Endodermal cell (in vitro differentiated cells): ENCODE measurements at regions not wholly inside any gene's neighbourhood (a gene's known extent, or its start where the extent isn't known, plus 50 kb on each side); places are given as distances from the start of the nearest gene placed in this dataset.

Experiments
- DNase-seq: peaks from one replicate; pipeline ENCODE4 v3.0.0-alpha.2; 2017
- H3K27ac ChIP-seq: 2 replicates; pipeline ENCODE4 v1.5.1; 2013; ENCODE audit warnings: mild to moderate bottlenecking, low read depth, low read length, moderate library complexity
- H3K27me3 ChIP-seq: 2 replicates; pipeline ENCODE4 v1.6.1; 2013; ENCODE audit warnings: mild to moderate bottlenecking, low read length, moderate library complexity; ENCODE audit not compliant: insufficient read depth, control insufficient read depth, poor library complexity, severe bottlenecking
- H3K36me3 ChIP-seq: 2 replicates; pipeline ENCODE4 v1.7.0; 2013; ENCODE audit warnings: mild to moderate bottlenecking, low read length, moderate library complexity; ENCODE audit not compliant: control insufficient read depth, insufficient read depth
- H3K4me1 ChIP-seq: one replicate; pipeline ENCODE4 v1.7.0; 2013; ENCODE audit warnings: low read length; ENCODE audit not compliant: control insufficient read depth, insufficient read depth
- H3K4me3 ChIP-seq: 2 replicates; pipeline ENCODE4 v1.5.1; 2013; ENCODE audit warnings: mild to moderate bottlenecking, low read length, moderate library complexity
- H3K9ac ChIP-seq: 2 replicates; pipeline ENCODE4 v1.6.1; 2013; ENCODE audit warnings: mild to moderate bottlenecking, low read length, moderate library complexity; ENCODE audit not compliant: poor library complexity, severe bottlenecking; ENCODE audit errors: extremely low read depth
- H3K9me3 ChIP-seq: 2 replicates; pipeline ENCODE4 v1.6.1; 2013; ENCODE audit warnings: mild to moderate bottlenecking, low read length, moderate library complexity; ENCODE audit not compliant: control insufficient read depth
- H3K27ac Mint-ChIP-seq: 2 replicates; pipeline ENCODE4 v1.8.0; 2020; ENCODE audit warnings: mixed read lengths
- H3K27me3 Mint-ChIP-seq: 2 replicates; pipeline ENCODE4 v1.8.0; 2021; ENCODE audit warnings: mild to moderate bottlenecking, mixed read lengths; ENCODE audit not compliant: insufficient read depth
- H3K36me3 Mint-ChIP-seq: 2 replicates; pipeline ENCODE4 v1.8.0; 2020; ENCODE audit warnings: low read depth, mixed read lengths
- H3K4me1 Mint-ChIP-seq: 2 replicates; pipeline ENCODE4 v1.8.0; 2020; ENCODE audit warnings: mixed read lengths
- H3K4me3 Mint-ChIP-seq: 2 replicates; pipeline ENCODE4 v1.8.0; 2020; ENCODE audit warnings: mild to moderate bottlenecking, moderate library complexity, mixed read lengths
- H3K9me3 Mint-ChIP-seq: 2 replicates; pipeline ENCODE4 v1.8.0; 2020; ENCODE audit warnings: mild to moderate bottlenecking, mixed read lengths
- WGBS, 2 experiments: methylation state at CpG; one replicate each; pipeline versions ENCODE4 v1.1.5 to v1.1.7; 2013; ENCODE audit warnings: missing lambda C conversion rate in 2 of 2, mixed read lengths in 1 of 2; ENCODE audit not compliant: insufficient coverage in 1 of 2, insufficient read length in 1 of 2; 5-methylcytosine and 5-hydroxymethylcytosine counted together
- TF ChIP-seq, protein P1 (sequence below): fragments of 200-600 bp; sonication (generic); conservative IDR thresholded peaks from 2 replicates; pipeline ENCODE4 v1.5.0; 2021; ENCODE audit warnings: antibody characterized with exemption, mild to moderate bottlenecking

DNA sequence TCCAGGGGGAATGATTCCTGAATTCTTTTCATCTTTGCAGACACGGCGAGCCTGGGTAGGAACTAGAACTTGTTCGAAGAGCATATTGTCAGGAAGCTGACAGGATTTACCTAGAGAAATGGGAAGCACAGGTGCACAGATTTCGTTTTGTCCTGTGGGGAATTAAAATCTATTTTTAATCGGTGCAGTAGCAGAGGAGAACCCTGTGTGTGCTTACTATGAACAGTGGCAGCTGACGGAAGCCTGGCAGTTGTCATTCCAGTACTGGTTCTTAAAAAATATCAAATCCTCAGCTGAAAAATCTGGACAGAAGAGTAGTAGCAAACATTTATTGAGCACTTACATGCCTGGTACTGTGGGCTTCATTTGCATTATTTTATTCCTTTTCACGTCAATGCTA lies 609.0 kb downstream of the QKI start:
- Histone ChIP-seq H3K27ac (no peak overlapping the region), H3K9me3 (no peaks in the 10 kb centered on the region), H3K36me3 (no peaks in the 10 kb centered on the region), H3K9ac (no peak overlapping the region), H3K4me3 (no peak overlapping the region), H3K27me3 (no peaks in the 10 kb centered on the region), H3K4me1 (no peaks in the 10 kb centered on the region)
- H3K9me3 Mint-ChIP-seq, result no peaks in the 10 kb centered on the region
- WGBS, 2 experiments, result 89 to 93% methylated on average over 7 of the region's 7 CpGs
- no peak overlapping the region for H3K4me3 Mint-ChIP-seq
- no peak for DNase-seq
- H3K27ac Mint-ChIP-seq, result no peak overlapping the region
- no peaks in the 10 kb centered on the region for H3K36me3 Mint-ChIP-seq
- H3K4me1 Mint-ChIP-seq, result no peaks in the 10 kb centered on the region
- no peaks in the 10 kb centered on the region for H3K27me3 Mint-ChIP-seq
- TF ChIP-seq, protein P1, sequence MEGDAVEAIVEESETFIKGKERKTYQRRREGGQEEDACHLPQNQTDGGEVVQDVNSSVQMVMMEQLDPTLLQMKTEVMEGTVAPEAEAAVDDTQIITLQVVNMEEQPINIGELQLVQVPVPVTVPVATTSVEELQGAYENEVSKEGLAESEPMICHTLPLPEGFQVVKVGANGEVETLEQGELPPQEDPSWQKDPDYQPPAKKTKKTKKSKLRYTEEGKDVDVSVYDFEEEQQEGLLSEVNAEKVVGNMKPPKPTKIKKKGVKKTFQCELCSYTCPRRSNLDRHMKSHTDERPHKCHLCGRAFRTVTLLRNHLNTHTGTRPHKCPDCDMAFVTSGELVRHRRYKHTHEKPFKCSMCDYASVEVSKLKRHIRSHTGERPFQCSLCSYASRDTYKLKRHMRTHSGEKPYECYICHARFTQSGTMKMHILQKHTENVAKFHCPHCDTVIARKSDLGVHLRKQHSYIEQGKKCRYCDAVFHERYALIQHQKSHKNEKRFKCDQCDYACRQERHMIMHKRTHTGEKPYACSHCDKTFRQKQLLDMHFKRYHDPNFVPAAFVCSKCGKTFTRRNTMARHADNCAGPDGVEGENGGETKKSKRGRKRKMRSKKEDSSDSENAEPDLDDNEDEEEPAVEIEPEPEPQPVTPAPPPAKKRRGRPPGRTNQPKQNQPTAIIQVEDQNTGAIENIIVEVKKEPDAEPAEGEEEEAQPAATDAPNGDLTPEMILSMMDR, result no peak

DNA sequence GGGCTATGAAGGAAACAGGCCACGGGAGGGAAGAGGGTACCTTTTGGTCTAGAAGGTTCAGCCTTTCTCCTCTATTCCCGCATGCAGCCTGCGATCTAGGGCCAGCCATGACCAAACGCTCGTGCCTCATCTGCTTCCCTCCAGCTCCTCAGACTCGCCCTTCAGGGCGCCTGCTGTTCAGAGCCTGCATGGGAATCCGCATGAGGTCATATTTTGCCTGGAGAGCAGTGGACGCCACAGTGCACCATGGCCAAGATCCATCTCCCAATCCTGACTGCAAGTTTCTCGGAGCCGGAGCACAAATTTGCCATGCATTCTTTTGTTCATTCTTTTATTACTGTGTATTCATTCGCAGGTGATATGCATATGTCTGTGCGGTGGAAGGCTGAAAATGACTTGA lies 608.1 kb downstream of the QKI start:
- 85 to 90% methylated on average over 6 to 13 of the region's 13 CpGs for WGBS, 2 experiments
- H3K4me1 Mint-ChIP-seq, result no peaks in the 10 kb centered on the region
- H3K4me3 Mint-ChIP-seq, result no peak overlapping the region
- H3K4me3 ChIP-seq, result no peak overlapping the region
- H3K27ac Mint-ChIP-seq, result no peak overlapping the region
- H3K27me3 Mint-ChIP-seq, result no peaks in the 10 kb centered on the region
- no peaks in the 10 kb centered on the region for H3K36me3 Mint-ChIP-seq
- H3K9me3 Mint-ChIP-seq, result no peaks in the 10 kb centered on the region
- no peaks in the 10 kb centered on the region for H3K9me3 ChIP-seq
- DNase-seq, result no peak
- H3K9ac ChIP-seq, result no peak overlapping the region
- H3K27ac ChIP-seq, result no peak overlapping the region
- H3K4me1 ChIP-seq, result no peaks in the 10 kb centered on the region
- no peaks in the 10 kb centered on the region for H3K27me3 ChIP-seq
- H3K36me3 ChIP-seq, result no peaks in the 10 kb centered on the region
- TF ChIP-seq, protein P1, result no peak

DNA sequence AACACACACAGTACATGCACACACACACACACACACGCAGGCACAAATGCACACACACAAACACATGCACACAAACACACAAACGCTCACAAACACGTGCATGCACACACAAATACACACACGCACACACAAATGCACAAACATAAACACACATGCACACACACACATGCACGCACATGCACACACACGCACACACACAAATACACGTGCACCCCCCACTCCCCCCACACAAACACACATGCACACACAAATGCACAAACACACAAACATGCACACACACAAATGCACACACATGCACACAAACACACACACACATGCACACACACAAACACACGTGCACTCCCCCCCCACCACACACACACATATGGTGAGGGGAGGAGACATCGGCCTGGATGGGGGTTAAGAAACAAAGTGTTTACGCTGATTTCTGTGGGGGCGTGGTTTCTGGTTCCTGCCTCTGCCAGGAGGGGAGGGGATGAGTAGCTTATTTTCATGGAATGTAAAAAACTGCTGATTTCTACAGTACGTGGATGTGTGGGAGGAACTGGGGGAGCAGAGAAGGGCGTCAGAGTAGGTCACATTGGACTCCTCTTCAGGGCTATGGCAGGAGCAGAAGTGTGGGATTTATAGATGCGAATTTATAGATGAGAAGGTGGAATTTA lies 607.2 kb downstream of the QKI start:
- Histone ChIP-seq H3K9me3 (no peaks in the 10 kb centered on the region), H3K27ac (no peak overlapping the region), H3K4me3 (no peak overlapping the region), H3K9ac (no peak overlapping the region), H3K27me3 (no peaks in the 10 kb centered on the region), H3K4me1 (no peaks in the 10 kb centered on the region), H3K36me3 (no peaks in the 10 kb centered on the region)
- TF ChIP-seq, protein P1, result no peak
- 88 to 100% methylated on average over 1 to 13 of the region's 14 CpGs for WGBS, 2 experiments
- DNase-seq, result no peak
- no peak overlapping the region for H3K27ac Mint-ChIP-seq
- H3K36me3 Mint-ChIP-seq, result no peaks in the 10 kb centered on the region
- no peak overlapping the region for H3K4me3 Mint-ChIP-seq
- no peaks in the 10 kb centered on the region for H3K4me1 Mint-ChIP-seq
- no peaks in the 10 kb centered on the region for H3K27me3 Mint-ChIP-seq
- no peaks in the 10 kb centered on the region for H3K9me3 Mint-ChIP-seq
